ENCODE measurements at regions not wholly inside any gene's neighbourhood (a gene's known extent, or its start where the extent isn't known, plus 50 kb on each side); places are given as distances from the start of the nearest gene placed in this dataset.
A peak's percentile ranks its signal among the peaks of the same experiment; 100 is the strongest.

DNA sequence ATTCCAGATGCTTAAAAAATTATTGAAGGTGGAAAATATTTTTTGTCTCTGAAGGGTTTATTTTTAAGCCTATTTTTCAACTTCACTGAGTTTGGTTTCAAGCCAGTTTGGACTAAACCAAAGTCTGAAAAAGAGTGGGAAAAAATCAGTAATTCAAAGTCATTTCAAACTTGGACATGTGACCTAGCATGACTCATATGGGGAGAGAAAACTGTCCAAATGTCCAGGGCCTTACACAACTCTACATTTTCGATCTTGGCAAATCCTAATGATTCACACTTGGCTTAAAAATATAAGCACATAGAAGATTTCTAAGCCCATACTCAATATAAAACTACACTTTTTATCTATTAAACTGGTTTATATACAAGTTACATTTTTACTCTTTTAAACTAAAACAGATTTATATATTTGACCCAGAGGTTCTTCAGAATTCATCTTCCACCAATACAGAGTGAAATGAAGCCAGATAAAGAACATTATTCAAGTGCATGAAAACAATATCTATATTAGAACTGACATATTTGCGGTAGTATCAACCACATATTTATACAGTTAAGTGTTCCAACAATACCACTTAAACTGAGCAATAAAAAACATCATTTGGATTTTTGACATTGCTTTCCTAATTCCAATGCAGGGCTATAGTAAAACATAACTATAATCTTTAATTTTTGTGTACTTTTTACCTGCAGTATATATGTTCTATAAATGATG lies 110.3 kb upstream of the TCF21 start:
- TF ChIP-seq, protein P1, sequence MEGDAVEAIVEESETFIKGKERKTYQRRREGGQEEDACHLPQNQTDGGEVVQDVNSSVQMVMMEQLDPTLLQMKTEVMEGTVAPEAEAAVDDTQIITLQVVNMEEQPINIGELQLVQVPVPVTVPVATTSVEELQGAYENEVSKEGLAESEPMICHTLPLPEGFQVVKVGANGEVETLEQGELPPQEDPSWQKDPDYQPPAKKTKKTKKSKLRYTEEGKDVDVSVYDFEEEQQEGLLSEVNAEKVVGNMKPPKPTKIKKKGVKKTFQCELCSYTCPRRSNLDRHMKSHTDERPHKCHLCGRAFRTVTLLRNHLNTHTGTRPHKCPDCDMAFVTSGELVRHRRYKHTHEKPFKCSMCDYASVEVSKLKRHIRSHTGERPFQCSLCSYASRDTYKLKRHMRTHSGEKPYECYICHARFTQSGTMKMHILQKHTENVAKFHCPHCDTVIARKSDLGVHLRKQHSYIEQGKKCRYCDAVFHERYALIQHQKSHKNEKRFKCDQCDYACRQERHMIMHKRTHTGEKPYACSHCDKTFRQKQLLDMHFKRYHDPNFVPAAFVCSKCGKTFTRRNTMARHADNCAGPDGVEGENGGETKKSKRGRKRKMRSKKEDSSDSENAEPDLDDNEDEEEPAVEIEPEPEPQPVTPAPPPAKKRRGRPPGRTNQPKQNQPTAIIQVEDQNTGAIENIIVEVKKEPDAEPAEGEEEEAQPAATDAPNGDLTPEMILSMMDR (IDR thresholded peaks at IDR 0.05): no peak
- TF ChIP-seq POLR2A (IDR thresholded peaks at IDR 0.05): no peak
- TF ChIP-seq EP300 (IDR thresholded peaks at IDR 0.05): peak; percentile 47 to 81

All from tibial nerve (tissue), 4 donors.